ENCODE measurements at regions not wholly inside any gene's neighbourhood (a gene's known extent, or its start where the extent isn't known, plus 50 kb on each side); places are given as distances from the start of the nearest gene placed in this dataset.

DNA sequence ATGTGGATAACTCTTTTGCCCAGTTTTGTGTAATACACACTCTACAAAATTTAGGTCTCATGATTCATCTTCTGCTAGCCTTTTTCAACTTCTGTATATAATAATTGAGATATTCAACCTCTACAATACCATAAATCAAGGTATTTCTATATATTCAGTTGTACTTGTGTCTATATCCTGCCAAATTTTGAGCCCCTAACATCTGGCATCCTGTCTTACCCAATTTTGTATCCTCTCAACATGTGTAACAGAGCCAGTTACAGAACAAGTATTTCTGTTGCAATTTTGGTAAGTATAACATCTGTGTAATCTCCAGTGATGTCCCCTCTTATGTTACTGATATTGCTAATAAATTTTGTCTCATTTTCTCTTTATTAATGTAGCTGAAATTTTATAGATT is 145.8 kb downstream of the TRIB2 start (continued):
- TF ChIP-seq ZNF138 (CRISPR knock-in tag; conservative IDR thresholded peaks at IDR 0.05), result no peak

DNA sequence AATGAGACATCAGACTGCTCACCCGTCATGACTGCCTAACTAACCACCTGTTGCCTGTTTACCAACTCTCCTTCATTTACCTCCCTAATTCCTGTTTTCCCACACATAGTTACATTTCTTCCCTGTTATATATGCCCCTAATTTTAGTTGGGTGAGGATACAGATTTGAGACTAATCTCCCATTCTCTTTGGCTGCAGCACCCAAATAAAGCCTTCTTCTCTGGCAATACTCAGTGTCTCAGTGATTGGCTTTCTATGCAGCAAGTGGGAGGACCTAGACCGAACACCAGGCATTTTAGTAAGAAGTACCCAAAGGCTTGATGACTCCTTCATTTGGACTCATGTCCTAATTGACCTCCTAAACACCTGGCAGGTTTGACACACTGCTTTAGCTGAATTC is 147.2 kb downstream of the TRIB2 start:
- no peak for DNase-seq (ENCODE audit: low spot score)
- Mint-ChIP-seq H3K9me3 (peaks cover 37% of the 10 kb centered on the region), H3K36me3 (peaks cover 38% of the 10 kb centered on the region), H3K27ac (no peak overlapping the region), H3K4me3 (no peak overlapping the region), H3K27me3 (ENCODE audit: low read depth) (peaks cover 6% of the 10 kb centered on the region), H3K4me1 (no peaks in the 10 kb centered on the region)
- TF ChIP-seq, protein P1, sequence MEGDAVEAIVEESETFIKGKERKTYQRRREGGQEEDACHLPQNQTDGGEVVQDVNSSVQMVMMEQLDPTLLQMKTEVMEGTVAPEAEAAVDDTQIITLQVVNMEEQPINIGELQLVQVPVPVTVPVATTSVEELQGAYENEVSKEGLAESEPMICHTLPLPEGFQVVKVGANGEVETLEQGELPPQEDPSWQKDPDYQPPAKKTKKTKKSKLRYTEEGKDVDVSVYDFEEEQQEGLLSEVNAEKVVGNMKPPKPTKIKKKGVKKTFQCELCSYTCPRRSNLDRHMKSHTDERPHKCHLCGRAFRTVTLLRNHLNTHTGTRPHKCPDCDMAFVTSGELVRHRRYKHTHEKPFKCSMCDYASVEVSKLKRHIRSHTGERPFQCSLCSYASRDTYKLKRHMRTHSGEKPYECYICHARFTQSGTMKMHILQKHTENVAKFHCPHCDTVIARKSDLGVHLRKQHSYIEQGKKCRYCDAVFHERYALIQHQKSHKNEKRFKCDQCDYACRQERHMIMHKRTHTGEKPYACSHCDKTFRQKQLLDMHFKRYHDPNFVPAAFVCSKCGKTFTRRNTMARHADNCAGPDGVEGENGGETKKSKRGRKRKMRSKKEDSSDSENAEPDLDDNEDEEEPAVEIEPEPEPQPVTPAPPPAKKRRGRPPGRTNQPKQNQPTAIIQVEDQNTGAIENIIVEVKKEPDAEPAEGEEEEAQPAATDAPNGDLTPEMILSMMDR (IDR thresholded peaks at IDR 0.05), result no peak
- TF ChIP-seq TEAD1 (CRISPR knock-in tag; IDR thresholded peaks at IDR 0.05) (no peak), ZNF121 (CRISPR knock-in tag; IDR thresholded peaks at IDR 0.05) (no peak), TEAD4 (CRISPR knock-in tag; IDR thresholded peaks at IDR 0.05) (no peak), ZSCAN18 (CRISPR knock-in tag; IDR thresholded peaks at IDR 0.05) (no peak), AFF4 (CRISPR knock-in tag; IDR thresholded peaks at IDR 0.05; ENCODE audit: borderline replicate concordance) (no peak), GABPB1 (CRISPR knock-in tag; IDR thresholded peaks at IDR 0.05) (no peak), ELF4 (CRISPR knock-in tag; IDR thresholded peaks at IDR 0.05; ENCODE audit: low read depth) (no peak), HMGA2 (CRISPR knock-in tag; IDR thresholded peaks at IDR 0.05) (no peak), FOXP4 (CRISPR knock-in tag; IDR thresholded peaks at IDR 0.05) (no peak), PRRX2 (CRISPR knock-in tag; IDR thresholded peaks at IDR 0.05) (no peak), ZNF263 (CRISPR knock-in tag; IDR thresholded peaks at IDR 0.05; ENCODE audit: low read depth) (no peak)
- TF ChIP-seq, protein P2, sequence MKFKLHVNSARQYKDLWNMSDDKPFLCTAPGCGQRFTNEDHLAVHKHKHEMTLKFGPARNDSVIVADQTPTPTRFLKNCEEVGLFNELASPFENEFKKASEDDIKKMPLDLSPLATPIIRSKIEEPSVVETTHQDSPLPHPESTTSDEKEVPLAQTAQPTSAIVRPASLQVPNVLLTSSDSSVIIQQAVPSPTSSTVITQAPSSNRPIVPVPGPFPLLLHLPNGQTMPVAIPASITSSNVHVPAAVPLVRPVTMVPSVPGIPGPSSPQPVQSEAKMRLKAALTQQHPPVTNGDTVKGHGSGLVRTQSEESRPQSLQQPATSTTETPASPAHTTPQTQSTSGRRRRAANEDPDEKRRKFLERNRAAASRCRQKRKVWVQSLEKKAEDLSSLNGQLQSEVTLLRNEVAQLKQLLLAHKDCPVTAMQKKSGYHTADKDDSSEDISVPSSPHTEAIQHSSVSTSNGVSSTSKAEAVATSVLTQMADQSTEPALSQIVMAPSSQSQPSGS (CRISPR knock-in tag; IDR thresholded peaks at IDR 0.05; ENCODE audit: borderline replicate concordance, low read depth), result no peak
- TF ChIP-seq, protein P3, sequence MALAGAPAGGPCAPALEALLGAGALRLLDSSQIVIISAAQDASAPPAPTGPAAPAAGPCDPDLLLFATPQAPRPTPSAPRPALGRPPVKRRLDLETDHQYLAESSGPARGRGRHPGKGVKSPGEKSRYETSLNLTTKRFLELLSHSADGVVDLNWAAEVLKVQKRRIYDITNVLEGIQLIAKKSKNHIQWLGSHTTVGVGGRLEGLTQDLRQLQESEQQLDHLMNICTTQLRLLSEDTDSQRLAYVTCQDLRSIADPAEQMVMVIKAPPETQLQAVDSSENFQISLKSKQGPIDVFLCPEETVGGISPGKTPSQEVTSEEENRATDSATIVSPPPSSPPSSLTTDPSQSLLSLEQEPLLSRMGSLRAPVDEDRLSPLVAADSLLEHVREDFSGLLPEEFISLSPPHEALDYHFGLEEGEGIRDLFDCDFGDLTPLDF (CRISPR knock-in tag; IDR thresholded peaks at IDR 0.05), result no peak
- TF ChIP-seq, protein P4, sequence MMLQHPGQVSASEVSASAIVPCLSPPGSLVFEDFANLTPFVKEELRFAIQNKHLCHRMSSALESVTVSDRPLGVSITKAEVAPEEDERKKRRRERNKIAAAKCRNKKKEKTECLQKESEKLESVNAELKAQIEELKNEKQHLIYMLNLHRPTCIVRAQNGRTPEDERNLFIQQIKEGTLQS (CRISPR knock-in tag; conservative IDR thresholded peaks at IDR 0.05), result no peak
- TF ChIP-seq, protein P5, sequence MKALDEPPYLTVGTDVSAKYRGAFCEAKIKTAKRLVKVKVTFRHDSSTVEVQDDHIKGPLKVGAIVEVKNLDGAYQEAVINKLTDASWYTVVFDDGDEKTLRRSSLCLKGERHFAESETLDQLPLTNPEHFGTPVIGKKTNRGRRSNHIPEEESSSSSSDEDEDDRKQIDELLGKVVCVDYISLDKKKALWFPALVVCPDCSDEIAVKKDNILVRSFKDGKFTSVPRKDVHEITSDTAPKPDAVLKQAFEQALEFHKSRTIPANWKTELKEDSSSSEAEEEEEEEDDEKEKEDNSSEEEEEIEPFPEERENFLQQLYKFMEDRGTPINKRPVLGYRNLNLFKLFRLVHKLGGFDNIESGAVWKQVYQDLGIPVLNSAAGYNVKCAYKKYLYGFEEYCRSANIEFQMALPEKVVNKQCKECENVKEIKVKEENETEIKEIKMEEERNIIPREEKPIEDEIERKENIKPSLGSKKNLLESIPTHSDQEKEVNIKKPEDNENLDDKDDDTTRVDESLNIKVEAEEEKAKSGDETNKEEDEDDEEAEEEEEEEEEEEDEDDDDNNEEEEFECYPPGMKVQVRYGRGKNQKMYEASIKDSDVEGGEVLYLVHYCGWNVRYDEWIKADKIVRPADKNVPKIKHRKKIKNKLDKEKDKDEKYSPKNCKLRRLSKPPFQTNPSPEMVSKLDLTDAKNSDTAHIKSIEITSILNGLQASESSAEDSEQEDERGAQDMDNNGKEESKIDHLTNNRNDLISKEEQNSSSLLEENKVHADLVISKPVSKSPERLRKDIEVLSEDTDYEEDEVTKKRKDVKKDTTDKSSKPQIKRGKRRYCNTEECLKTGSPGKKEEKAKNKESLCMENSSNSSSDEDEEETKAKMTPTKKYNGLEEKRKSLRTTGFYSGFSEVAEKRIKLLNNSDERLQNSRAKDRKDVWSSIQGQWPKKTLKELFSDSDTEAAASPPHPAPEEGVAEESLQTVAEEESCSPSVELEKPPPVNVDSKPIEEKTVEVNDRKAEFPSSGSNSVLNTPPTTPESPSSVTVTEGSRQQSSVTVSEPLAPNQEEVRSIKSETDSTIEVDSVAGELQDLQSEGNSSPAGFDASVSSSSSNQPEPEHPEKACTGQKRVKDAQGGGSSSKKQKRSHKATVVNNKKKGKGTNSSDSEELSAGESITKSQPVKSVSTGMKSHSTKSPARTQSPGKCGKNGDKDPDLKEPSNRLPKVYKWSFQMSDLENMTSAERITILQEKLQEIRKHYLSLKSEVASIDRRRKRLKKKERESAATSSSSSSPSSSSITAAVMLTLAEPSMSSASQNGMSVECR (CRISPR knock-in tag; IDR thresholded peaks at IDR 0.05; ENCODE audit: borderline replicate concordance), result no peak
- TF ChIP-seq, protein P6, sequence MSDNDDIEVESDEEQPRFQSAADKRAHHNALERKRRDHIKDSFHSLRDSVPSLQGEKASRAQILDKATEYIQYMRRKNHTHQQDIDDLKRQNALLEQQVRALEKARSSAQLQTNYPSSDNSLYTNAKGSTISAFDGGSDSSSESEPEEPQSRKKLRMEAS (CRISPR knock-in tag; IDR thresholded peaks at IDR 0.05), result no peak
- ChIA-PET POLR2A (no interaction called here), CTCF (no interaction called here)
- no peak for ATAC-seq

All from WTC11 (cell line).